ENCODE measurements at regions not wholly inside any gene's neighbourhood (a gene's known extent, or its start where the extent isn't known, plus 50 kb on each side); places are given as distances from the start of the nearest gene placed in this dataset.

DNA sequence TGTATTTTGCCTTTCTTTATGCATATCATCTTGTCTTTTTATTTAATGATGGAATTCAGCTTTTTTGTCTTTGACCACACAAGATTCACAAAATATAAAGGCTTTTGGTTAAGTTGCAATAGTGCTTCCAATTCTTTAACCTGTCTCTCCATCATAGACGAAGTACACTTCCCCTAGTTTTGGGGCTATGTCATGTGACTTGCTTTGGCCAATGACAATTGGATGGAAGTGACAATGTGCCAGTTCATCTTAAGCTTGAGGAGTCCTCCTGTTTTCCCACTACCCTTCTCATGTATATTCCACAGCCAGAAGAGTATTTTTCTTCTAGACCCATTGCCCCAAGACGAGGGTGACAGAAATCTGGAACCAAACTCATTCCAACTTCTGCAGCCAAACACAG is 419.6 kb upstream of the BRINP3 start:
- TF ChIP-seq, protein P1, sequence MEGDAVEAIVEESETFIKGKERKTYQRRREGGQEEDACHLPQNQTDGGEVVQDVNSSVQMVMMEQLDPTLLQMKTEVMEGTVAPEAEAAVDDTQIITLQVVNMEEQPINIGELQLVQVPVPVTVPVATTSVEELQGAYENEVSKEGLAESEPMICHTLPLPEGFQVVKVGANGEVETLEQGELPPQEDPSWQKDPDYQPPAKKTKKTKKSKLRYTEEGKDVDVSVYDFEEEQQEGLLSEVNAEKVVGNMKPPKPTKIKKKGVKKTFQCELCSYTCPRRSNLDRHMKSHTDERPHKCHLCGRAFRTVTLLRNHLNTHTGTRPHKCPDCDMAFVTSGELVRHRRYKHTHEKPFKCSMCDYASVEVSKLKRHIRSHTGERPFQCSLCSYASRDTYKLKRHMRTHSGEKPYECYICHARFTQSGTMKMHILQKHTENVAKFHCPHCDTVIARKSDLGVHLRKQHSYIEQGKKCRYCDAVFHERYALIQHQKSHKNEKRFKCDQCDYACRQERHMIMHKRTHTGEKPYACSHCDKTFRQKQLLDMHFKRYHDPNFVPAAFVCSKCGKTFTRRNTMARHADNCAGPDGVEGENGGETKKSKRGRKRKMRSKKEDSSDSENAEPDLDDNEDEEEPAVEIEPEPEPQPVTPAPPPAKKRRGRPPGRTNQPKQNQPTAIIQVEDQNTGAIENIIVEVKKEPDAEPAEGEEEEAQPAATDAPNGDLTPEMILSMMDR (IDR thresholded peaks at IDR 0.05; ENCODE audit: insufficient read depth, low read depth, low read length) = no peak
- no peak for TF ChIP-seq EZH2 (IDR thresholded peaks at IDR 0.05; ENCODE audit: insufficient read depth, low read length)
